GM18873 (cell line): ENCODE measurements at regions not wholly inside any gene's neighbourhood (a gene's known extent, or its start where the extent isn't known, plus 50 kb on each side); places are given as distances from the start of the nearest gene placed in this dataset.

Experiments
- ATAC-seq: cut with Tn5 transposase; IDR thresholded peaks from one replicate; pipeline ENCODE4 v1.9.1; 2021; ENCODE audit warnings: mild to moderate bottlenecking, moderate library complexity, moderate number of reproducible peaks; ENCODE audit not compliant: unreplicated experiment, low FRiP score

GRCh38 chr10:3473271-3473670 is 300.7 kb upstream of the PITRM1 start:
- ATAC-seq = no peak

GRCh38 chr10:3472287-3473051 is 299.9 kb upstream of the PITRM1 start:
- no peak for ATAC-seq

DNA sequence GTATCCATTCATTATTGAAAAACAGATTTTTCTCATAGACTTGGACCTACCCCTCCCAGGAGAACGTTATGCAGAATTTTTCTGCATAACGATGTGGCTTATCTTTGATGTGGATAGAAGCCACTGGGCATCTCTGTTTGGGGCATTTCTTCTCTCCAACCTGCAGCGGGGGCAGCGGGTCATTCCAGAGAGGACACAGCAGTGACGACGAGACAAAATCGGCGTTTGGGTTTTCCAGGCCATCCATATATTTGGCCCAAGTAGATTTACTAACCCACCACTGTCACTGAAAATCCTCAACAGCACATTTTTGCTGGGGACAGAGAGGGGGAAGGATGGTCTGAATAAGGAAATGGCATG is 299.3 kb upstream of the PITRM1 start:
- no peak for ATAC-seq

GRCh38 chr10:3471472-3471871 is 298.9 kb upstream of the PITRM1 start:
- ATAC-seq = no peak

DNA sequence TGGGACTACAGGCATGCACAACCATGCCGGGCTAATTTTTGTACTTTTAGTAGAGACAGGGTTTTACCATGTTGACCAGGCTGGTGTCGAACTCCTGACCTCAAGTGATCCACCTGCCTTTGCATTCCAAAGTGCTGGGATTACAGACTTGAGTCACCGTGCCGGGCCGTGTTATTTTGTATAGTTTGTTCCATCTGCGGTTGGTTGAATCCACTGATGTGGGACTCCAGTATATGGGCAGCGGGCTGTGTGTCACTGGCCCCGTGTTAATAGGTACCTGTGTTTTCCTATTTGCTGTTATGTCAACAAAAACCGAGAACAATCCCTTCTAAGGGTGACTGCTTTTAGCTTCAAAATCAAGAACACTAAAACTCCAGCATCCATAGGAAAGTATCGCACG is 297.6 kb upstream of the PITRM1 start:
- no peak for ATAC-seq

DNA sequence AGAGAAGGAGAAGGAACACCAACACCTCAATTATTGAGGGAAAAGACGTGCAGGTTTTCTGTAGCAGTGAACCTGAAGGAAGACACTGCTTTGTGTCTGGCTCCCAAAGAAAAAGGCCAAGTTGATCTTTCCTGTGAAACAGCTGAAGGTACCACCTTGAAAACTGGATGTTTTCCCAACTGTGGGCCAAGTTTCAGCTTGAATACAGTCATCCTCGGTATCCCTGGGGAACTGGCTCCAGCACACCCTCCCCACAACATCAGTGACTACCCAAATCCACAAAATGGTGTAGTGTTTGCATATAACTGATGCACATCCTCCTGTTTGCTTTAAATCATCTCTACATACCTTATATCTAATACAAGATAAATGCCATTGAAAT is 297.0 kb upstream of the PITRM1 start:
- no peak for ATAC-seq

DNA sequence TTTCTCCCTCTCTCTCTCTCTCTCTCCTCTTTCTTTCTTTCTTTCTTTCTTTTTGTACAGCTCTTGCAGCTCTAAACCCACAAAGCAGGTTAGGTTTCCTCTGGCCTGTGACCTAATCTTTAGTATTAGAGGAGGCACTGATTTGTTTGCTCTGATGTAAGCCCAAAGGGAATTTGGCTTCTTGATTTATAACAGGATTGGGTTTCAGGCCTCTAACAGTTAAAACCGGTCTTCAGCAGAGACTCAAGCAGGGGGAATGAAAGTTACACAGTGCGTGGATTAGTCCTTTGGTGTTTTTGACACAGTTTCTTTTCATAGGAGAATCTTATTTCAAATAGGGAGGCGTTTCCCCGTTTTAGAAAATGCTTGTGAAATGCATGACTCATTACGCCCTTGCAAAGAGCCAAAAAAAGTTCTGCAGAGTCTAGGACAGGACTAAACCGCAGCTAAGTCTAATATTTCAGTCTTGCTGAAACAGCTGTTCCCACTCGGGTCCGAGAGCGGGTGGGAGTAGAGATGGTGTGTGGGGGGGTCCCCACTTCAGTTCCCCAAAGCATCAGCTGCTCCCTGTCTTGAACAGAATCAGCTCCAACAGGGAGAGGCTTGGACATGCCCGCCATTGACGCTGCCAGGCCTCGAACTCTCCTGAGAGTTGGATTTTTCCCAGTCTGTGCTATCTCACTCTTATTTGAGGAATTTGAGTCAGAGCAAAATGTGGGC is 296.5 kb upstream of the PITRM1 start:
- ATAC-seq = no peak

GRCh38 chr10:3467052-3467951 is 294.7 kb upstream of the PITRM1 start:
- no peak for ATAC-seq

- ATAC-seq = no peak
These were observed 292.9 kb upstream of the PITRM1 start for GRCh38 chr10:3465406-3465891.

DNA sequence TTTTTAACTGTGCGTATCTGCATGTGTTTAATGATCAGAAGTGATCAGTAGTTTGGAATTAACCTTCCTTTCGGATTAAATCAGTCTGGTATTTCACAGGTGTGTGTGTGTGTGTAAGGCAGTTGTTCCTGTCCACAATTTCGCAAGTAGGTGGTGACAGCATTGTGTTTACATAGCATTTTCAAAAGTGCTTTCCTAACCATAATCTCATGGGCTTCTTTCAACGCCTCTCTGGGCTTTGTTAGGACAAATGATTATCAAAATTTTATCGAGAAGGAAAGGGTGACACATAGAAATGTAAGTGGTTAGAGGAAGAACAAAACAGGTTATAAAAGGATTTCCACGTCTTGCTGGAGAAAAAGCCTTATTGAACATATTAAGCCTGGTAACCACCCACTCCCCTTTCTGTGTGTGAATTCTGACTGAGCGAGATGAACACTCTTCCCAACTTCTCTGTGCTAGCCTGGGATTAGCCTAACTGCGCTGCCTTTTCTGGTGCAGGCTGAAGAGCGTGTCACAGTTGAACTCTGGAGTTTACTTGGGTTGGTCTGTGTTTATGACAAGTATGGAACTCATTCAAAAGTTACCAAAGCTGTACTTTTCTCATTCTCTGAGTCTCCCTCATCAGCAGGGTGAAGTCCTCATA is 292.3 kb upstream of the PITRM1 start:
- no peak for ATAC-seq

DNA sequence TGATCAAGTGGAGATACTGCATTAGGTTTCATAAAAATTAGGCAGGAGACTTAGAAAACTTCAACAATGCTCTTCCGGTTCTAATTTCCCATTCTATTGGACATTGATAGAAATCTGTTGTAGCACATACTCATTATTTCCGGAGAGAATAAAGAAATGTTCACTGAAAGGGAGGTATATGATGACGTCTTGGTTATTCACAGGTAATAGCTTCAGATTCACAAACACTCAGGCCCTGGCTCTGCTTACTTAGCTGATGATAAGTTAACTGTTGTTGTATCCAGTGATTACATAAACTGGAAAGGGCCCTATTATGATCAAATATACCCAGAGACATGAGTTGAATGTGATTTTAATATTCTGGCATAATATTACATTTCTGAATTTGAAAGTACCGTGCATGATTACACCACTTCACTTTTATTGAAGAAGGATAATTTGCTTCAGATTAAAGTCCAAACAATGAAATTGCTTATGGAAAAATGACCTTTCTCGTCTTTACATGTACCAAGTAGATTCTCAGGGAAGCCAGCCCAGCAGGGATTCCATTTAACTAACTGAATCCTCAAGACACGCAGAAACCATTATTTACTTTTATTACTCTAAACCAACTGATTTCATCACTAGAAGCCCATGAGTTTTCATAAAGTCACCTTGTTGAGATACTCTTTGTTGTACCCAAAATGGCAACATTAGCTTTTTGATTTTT is 288.0 kb upstream of the PITRM1 start:
- ATAC-seq = no peak

GRCh38 chr10:3455385-3456334 is 283.1 kb upstream of the PITRM1 start:
- ATAC-seq = no peak

DNA sequence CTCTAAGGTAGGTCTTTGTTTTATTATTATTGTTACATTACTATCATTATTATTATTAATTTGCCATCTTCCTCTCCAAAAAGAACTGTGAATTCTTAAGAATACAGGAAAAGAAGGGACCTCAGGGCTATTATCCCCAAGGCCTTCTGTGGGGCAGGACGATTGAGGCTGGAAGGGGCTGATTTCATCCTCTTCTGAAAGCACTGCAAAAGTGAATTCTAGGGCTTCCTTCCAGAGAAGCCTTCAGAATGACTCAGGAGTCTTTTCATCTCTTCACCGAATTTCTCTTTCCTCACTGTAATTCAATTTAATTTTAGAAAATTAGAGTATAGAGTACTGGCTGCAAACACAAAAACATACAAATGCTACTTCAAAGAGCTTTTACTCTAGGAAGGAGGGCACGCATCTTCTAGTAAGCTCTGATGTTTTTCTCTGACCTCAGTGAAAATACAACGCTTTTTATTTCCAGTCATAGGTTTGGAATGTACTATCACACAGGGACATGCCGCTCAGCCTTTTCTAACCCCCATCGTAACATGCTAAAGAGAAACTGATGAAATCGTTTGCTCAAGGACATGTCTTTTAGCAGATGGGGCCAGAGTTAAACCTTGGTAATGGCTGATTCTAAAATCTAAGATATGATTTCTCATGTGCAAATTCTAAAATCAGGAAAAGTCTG is 280.2 kb upstream of the PITRM1 start:
- no peak for ATAC-seq

DNA sequence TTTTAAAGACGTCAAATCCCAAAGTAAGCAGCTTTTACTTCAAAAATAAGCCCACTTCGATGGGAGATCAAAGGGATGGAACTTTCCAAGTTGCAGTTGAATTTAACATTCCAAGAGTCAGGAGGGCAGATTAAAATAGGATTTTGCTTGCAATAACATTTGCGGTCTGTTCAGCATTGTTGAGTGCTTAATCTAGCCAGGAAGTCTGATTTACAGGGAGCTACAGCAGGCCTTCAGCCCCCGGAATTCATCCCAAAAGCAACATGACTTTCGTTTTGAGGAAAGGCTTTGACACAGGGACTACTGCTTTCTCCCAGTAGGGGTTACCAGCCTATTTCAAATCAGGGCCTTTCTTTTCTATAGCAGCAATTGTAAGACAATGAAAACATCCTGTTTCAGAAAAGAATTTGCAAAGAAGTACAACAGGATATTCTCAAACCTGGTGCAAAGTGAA is 279.6 kb upstream of the PITRM1 start:
- no peak for ATAC-seq

DNA sequence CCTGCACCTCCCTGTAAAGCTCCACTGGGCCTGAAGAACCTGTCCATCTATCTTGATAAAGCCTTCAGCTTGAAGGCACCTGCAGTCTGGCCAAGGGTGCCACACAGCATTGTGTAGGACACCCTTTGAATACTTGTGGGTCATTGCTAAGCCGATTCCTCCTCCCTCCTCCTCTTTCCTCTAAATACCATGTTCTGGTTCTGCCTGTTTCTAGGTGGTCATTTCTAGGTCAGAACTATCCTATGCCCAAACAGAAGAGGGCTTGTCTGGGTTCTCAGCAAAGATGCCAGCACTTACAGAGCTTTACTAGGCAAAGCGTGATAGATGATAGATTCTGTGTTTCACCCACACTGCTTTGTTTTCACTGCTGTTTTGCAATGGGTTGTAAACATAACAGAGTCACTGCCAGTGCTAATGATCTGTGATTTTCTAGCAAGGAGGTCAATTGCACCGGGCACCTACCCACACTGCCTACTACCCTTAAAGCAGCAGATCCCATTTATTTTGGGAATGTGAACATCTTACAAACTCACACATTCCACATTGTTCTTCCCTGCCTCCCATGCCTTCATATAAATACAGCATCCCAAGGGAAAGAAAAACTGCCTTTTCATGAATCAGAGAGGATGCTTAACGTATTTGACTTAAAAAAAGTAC is 279.1 kb upstream of the PITRM1 start:
- no peak for ATAC-seq

- ATAC-seq = no peak
These were observed 273.6 kb upstream of the PITRM1 start for GRCh38 chr10:3446221-3446620.

DNA sequence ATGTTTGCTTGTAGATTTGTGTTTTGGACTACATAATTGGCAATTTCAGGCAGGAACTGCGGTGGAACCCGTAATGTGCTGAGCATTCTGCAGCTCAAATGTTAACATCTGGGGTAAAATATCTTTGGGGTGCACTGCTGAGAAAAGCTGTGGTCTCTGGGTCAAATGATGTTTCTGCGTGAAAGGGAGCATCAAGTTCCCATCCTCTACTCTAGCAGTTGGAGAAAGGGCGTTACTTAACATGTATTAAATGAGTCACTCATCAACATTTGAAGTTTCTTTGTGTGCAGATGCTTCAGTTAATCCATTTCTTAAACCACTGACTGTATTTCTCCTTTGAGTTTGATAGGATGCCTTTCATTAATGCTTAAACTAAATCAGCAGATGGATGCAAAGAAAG is 273.1 kb upstream of the PITRM1 start:
- no peak for ATAC-seq
